GM19043 (cell line): ENCODE measurements at regions not wholly inside any gene's neighbourhood (a gene's known extent, or its start where the extent isn't known, plus 50 kb on each side); places are given as distances from the start of the nearest gene placed in this dataset.

ENCODE experiments used
- ATAC-seq: cut with Tn5 transposase; IDR thresholded peaks from one replicate; pipeline ENCODE4 v1.9.1; 2021; ENCODE audit warnings: low read depth; ENCODE audit not compliant: unreplicated experiment

GRCh38 chr2:8258406-8258805 lies 423.4 kb upstream of the ID2 start:
- no peak for ATAC-seq

- no peak for ATAC-seq
These were observed 422.6 kb upstream of the ID2 start for GRCh38 chr2:8259106-8259840.

GRCh38 chr2:8259841-8260178 lies 422.0 kb upstream of the ID2 start:
- ATAC-seq, result no peak

GRCh38 chr2:8260213-8260612 lies 421.6 kb upstream of the ID2 start:
- ATAC-seq, result no peak

- no peak for ATAC-seq
These were observed 418.0 kb upstream of the ID2 start for GRCh38 chr2:8263901-8264300.

GRCh38 chr2:8264981-8265380 lies 416.9 kb upstream of the ID2 start:
- no peak for ATAC-seq

GRCh38 chr2:8265476-8266226 lies 416.2 kb upstream of the ID2 start:
- no peak for ATAC-seq

- no peak for ATAC-seq
These were observed 415.3 kb upstream of the ID2 start for GRCh38 chr2:8266563-8266962.

GRCh38 chr2:8267048-8267447 lies 414.8 kb upstream of the ID2 start:
- no peak for ATAC-seq

GRCh38 chr2:8267721-8268120 lies 414.1 kb upstream of the ID2 start:
- ATAC-seq, result no peak

GRCh38 chr2:8268172-8268783 lies 413.6 kb upstream of the ID2 start:
- ATAC-seq, result no peak

- ATAC-seq, result no peak
These were observed 411.2 kb upstream of the ID2 start for GRCh38 chr2:8270699-8271098.

GRCh38 chr2:8271461-8271860 lies 410.4 kb upstream of the ID2 start:
- no peak for ATAC-seq

- no peak for ATAC-seq
These were observed 405.8 kb upstream of the ID2 start for GRCh38 chr2:8276026-8276425.

GRCh38 chr2:8277921-8278571 lies 403.8 kb upstream of the ID2 start:
- ATAC-seq, result no peak

- no peak for ATAC-seq
These were observed 403.0 kb upstream of the ID2 start for GRCh38 chr2:8278709-8279354.

GRCh38 chr2:8279506-8279905 lies 402.4 kb upstream of the ID2 start:
- ATAC-seq, result no peak

- ATAC-seq, result no peak
These were observed 400.6 kb upstream of the ID2 start for GRCh38 chr2:8281234-8281633.

GRCh38 chr2:8281950-8282857 lies 399.7 kb upstream of the ID2 start:
- ATAC-seq, result no peak

GRCh38 chr2:8282858-8283252 lies 399.0 kb upstream of the ID2 start:
- ATAC-seq, result no peak
